NOMO-1 treated with DMSO at 0.1 percent for 48 hours (cell line): ENCODE measurements at regions not wholly inside any gene's neighbourhood (a gene's known extent, or its start where the extent isn't known, plus 50 kb on each side); places are given as distances from the start of the nearest gene placed in this dataset.

Experiments
- DNase-seq: peaks from one replicate; lab custom pipeline; 2025; ENCODE audit not compliant: unreplicated experiment; lab: John Stamatoyannopoulos, UW

DNA sequence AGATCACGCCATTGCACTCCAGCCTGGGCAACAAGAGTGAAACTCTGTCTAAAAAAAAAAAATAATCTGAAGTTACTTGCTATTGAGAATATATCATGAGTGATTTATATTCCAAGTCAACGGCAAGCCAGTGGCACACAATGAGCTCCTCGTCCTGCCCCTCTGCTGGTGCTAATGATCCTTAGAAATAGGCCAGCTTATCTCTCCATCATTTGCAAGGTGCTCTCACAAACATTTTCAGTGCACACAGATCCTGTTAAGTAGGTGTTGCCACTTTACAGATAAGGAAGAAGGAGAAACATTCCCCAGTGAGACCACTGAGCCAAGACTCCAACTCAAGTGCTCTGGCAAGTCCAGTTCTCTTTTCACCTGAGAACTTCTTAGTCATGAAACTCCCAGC is 91.3 kb upstream of the GPR45 start:
- DNase-seq: no peak

DNA sequence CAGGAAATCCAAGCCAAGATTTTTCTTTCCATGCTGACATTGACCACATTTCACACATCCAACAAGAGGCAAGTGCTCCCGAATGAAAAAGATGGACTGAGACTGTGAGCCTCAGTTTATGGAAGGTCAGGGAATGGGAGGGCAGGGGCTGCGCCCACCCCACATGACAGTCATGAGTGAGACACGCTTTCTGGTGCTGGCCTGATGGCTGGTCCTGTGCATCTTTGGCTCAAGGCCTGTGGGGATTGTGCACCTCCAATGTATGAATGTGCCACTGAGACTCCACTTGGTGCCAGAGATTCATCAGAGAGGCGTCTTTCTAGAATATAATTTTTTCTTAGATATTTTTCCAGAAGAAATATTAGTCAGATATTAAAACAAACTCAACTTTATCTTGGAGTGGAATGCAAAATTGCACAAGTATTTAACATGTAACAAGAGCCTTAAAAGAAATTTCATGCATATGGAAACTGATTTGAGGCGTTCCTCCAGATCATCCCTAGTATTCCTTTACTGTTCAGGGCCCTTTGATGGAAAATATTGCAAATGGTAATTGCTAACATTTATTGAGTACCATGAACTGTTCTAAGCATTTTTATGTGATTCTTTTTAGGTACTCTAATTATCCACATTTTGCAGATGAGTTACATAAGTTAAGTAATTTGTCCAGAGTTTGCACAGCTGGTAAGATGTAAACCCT is 87.3 kb upstream of the GPR45 start:
- DNase-seq: no peak

DNA sequence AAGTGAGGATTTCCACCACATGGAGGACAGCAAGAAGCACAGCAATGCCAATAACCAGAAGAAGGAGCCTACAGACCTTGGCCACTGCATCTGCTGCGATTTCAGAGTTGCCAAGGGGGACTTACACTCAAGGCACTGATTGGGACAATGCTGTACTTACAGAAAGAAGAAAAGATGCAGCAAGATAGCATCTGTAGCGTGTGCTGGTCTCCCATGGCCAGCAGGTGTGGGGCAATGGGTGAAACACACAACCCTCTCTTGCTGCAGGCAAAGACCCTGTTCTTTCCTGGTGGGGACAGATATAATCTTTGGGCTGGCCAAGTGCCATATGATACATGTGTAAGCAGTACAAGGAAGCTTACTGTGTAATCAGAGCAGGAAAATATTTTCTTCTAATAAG is 85.4 kb upstream of the GPR45 start:
- DNase-seq: no peak

DNA sequence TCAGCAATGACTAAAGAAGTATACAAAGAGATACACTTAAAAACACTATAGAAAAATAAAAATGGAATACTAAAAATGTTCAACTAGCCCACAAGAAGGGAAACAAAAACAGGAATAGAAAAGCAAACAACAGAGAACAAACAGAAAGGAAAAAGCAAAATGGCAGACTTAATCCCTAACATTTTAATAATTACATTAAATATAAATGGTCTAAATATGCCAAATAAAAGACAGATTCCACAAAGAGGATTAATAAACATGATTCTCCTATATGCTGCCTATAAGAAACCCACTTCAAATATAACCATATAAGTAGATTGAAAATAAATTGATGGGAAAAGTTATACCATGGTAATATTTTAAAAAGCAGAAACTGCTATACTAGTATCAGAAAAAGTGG is 83.5 kb upstream of the GPR45 start:
- no peak for DNase-seq

DNA sequence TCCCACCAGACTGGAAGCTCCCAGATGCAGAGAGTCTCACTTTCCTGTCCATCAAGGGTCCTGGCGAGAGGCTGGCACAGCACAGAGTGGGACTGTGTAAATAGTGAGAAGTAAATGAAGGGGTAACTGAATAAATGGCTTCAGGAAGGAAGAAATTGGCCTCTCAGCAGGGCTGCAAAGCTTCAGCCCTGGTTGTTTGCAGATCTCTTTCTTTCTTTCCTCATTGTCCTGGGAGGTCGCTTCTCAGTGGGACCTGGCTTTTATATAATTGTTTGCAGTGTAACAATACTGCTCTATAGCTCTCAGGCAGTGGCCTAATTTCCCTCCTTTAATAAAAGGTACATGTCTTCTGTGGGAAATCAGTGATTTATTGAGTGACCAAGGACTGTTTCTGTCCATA is 74.9 kb upstream of the GPR45 start:
- no peak for DNase-seq

DNA sequence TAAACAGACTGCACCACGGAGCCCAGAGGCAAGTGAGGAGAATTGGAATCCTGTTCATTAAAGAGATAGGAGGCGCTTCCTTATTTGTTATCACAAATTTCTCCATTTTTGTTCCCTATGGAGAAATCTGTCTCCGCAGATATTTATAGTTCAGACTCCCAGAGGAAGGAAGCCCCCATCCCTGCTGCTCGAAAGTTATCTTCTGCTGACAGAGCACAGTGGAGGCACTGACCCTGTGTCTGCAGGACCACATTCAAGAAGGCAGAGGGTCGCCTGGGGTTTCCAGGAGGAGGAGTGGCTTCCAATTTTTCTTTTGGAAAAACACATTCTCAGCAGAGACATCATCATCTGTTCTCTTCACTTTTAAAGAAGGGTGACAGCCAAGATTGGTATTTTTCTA is 73.0 kb upstream of the GPR45 start:
- DNase-seq: no peak

DNA sequence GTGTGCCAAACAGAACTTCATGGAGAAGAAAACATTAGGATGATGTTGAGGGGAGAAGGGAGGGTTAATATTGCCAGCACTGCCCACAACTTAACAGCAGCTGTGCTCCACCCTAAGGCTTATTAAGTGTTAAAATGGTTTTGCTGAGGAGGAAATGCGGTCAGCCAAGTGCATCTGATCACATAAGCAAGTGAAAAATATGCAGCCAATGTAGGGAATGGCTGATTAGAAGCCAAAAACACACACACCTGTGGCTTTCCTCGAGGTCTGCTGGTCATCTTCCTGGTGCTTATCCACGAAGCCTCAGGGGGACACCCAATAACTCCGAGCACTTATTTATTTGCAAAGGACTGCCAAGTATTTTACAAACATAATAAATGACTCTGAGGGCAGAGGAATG is 66.3 kb upstream of the GPR45 start:
- DNase-seq: no peak

DNA sequence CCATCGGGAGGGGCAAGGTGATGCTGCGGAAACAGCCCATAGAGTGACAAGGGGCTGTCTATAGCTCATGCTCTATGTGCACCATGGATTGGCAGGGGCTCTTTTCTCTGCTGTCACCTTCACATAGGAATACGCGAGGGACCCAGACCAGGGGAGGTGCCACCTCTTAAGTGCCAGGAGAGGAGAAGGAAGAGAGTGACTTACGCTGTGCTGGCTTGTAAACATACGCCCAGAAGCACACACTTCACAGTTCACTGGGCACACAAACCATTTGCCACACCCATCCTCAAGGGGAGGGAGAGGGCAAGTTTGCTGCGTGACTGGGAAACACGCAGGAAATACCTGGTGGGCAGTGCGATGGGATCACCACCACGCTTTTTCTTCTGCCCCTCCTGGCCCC is 65.1 kb upstream of the GPR45 start:
- DNase-seq: no peak

DNA sequence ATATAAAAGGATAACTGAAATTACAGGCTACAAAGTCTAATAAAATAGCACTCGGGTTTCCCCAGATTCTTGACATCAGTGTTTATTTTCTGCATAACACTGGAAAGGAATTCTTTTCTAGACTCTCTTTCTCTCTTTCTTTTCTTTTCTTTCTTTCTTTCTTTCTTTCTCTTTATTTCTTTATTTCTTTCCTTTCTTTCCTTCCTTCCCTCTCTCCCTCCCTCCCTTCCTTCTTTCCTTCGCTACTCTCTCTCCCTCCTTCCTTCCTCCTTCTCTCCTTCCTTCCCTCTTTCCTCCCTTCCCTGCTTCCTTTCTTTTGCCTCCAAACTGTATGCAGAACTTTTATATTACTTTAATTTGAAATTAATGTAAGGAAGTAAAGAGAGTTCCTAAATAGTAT is 64.5 kb upstream of the GPR45 start:
- no peak for DNase-seq

DNA sequence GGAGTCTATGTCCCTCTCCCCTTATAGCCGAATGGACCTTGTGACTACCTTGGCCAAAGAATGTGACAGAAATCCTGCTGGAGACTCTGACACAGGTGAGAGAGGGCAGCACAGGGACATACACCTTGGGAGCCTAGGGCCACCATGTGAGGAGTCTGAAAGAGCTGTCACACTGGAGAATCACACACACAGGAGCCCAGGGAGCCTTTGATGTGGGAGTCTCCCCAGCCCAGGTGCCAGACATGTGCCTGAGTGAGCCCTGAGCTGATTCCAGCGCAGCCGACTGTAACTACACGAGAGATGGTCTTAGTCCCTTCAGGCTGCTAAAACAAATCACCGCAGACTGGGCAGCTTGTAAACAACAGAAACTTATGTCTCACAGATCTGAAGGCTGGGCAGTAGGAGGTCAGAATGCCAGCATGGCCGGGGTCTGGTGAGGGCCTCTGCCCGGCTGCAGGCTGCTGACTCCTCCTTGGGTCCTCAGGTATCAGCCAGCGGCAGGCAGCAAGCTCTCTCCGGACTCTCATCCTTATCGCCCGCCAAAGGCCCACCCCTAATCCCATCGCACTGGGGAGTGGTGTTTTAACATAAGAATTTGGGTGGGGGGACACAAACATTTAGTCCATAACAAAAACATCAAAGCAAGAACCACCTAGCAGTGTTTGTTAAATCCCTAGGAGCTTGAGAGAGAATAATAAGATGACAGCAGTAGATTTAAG is 63.8 kb upstream of the GPR45 start:
- DNase-seq: no peak

DNA sequence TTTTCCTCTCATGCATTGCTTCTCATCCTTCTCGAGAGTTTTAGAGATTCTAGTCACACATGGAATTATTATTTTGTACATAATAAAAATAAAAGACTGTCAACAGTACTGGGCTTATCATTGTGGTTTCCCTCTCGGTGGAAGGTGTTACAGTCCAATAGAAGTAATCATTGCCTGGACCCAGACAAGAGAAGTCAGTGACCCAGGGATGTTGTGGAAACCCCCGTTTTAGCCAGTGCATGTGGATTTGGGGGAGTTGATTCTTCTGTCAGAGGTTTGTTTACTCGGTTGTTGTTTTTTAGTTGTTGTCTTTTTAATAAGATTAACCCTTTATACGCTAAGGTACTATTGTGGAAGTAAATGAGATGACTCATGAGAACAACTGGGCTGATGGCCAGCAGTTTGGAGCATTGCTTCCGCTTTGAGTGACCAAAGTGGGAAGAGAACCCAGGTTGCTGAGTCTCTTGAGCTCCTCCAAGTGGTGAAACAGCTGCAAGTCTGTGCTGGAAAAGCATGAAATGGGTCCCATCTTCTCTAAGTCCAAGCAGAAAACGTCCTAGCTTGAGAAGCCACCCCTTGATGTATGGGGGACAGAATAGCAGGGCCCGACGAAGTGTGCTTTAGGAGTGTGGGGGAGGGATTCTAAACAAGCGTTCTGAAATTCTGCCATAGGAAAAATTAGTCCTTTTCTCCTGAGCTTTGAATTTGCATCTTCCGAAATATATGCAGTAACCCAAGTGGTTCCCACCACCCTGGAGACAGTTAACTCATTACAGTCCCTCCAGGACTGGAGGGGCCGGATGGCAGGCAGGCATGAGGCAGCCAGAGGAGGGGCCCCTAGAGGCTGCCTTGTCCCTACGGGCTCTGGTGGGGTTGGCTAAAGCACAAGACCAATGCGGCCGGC is 61.8 kb upstream of the GPR45 start:
- DNase-seq: peak; percentile 31

DNA sequence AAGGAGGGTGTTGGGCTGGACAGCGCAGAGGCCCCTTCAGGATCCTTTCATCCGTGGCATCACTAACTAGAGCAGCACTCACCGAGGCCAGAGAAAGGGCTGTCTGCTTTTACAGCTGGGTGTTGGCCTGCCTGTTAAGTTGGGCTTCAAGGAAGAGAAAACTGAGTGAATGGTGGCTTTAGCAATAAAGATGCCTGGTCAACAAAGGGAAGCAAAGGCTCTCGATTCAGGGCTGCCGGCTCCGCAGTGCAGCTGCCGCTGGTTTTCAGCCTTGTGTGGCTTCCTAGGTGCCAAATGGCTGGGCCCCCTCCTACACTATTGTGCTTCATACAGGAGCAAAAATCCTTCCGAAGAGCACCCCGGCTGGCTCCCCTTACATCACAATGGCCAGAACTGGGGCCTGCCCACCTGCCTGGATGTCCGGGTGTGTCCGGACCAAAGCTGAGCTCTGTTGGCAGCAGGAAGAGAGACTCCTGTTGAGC is 61.0 kb upstream of the GPR45 start:
- DNase-seq: no peak

DNA sequence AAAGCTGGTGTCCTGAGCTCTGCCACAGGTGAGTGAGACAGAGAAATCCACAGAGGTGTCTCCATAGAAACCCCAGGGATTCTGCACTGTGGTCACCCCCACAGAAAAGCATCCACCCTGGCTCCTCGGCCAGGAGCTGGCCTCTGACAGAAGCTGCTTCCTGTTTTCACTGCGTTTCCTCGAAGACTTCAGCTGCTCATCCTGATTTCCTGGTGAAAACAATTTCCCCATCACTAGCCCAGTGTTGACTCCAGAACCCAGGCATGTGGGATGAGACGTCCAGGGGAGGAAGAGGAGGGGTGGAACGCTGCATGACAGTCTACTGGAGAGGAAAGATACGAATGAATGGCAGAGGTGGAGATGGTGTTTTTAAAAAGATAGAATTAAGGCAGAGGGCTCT is 60.3 kb upstream of the GPR45 start:
- DNase-seq: no peak

DNA sequence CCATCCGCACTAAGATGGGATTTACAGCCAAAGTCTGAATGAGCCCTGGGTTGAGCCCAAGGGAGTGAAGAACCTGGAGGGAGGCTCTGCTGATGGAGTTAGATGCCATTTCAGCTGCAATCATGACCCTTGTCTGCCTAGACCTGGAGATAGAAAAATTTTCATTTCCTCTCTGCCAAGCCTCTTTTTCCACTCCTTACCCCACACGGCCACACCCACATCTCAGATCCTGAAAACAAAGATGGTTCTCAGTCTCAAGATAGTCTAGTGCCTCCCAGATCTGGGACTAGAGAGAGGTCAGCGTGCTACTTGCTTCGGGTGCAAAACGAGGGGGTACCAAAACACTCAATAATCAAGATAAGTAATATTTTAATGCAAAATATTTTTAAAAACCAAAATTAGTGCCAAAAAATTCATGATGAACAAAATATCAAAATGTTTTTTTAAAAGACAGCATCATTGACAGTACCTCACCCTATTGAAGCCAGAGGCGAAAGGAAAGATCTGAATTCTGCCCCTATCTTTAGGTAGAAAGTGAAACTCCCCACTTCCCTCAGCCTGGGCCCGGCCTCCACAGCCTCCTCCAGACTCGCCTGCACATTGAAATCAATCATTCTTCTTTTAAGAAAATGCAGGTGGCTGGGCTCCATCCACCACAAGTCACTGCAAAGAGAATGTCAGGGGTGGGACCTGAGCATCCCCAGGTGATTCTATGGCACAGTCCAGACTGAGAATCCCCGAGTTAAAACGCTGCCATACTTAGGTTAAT is 57.8 kb upstream of the GPR45 start:
- no peak for DNase-seq

DNA sequence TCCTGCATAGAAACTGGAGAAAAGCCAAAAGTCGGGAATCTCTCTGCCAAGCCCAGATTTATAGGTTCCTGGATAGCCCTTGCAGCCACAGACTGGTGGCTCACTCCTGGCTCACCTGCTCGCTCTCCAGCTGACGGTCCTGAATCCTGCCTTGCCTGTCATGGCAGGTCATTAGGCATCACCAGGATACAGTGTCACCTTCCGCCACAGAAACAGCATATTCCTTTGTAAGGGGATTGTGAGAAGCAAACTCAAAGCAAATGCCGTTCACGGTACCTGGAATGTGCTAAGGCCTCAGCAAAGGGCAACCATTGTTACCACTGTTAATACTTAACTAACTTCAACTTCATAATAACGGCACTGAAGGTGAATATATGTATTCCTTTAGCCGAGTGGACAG is 57.1 kb upstream of the GPR45 start:
- no peak for DNase-seq

DNA sequence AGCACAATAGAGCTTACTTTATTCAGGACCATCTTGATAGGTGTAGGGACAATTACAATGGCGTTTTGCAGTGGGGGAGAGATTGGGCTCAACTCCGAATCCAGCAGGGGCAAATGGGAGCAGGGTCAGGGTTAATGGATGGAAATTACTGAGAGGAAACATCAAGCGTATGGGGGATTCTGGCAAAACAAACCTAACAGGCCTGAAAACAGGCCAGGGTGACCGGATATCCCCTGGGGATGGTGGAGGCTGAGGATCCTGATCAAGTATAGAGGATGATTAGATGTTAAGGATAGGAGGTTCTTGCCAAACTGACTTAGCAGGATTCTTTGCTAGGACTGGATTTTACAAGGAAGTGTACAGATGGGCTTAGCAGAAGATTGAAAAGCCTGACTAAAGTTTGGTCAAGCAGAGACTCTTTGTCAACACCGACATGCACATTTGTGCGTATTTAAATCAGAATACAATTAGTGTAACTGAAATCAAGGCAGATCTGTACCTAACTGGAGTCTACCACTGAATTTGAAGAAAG is 54.5 kb upstream of the GPR45 start:
- DNase-seq: no peak

DNA sequence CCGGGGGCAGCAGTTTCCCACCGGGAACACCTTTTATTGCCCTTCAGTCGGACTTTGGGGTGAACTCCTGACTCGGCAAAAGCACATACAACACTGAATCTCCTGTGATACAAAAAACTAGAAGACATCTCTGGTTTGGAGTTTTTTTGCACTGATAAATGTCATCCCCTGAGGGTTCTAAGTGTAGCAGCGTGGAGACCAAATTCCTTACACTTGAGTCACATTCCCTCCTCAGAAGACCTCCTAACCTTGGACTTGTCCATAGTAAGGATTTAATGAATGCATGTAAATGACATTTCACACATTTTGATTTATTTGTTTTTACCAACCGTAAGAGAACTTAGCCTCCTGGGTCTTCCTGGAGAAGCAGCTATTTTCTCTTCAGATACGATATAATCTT is 54.0 kb upstream of the GPR45 start:
- no peak for DNase-seq

DNA sequence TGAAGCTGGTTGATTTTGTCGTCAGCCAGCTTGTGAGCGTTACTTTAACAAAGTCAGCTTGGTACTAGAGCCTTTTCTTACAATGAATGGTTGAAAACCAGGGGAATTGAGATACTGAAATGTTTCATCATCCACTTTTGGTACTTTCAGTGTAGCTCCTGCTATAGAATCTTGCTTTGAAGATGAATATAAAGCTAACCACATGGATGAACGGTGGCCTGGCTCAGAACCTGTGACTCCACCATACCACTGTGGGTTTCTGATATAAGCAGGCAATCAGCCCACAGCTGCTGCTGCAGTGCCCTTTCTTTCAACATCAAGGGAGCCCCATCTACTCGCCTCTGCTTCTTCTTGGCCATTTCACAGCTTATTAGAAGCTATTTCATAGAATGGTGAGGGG is 53.2 kb upstream of the GPR45 start:
- DNase-seq: no peak
